Tibial nerve (tissue), 3 donors: ENCODE measurements at regions not wholly inside any gene's neighbourhood (a gene's known extent, or its start where the extent isn't known, plus 50 kb on each side); places are given as distances from the start of the nearest gene placed in this dataset.

Experiments used
- POLR2A ChIP-seq, 2 donors: fragments of 450-650 bp; IDR thresholded peaks; one replicate each; pipeline ENCODE4 v1.6.1; 2017; ENCODE audit warnings: antibody characterized with exemption in 2 of 2, mild to moderate bottlenecking in 2 of 2, moderate library complexity in 2 of 2
- TF ChIP-seq, protein P1 (sequence below), 5 experiments: fragments of 200-600 bp in 3 of 5; fragments of 450-650 bp in 2 of 5; sonication (generic) in 3 of 5; IDR thresholded peaks; one replicate each; pipeline ENCODE4 v1.5.1; 2016 to 2019; ENCODE audit warnings: antibody characterized with exemption in 5 of 5, mild to moderate bottlenecking in 3 of 5, moderate library complexity in 2 of 5

DNA sequence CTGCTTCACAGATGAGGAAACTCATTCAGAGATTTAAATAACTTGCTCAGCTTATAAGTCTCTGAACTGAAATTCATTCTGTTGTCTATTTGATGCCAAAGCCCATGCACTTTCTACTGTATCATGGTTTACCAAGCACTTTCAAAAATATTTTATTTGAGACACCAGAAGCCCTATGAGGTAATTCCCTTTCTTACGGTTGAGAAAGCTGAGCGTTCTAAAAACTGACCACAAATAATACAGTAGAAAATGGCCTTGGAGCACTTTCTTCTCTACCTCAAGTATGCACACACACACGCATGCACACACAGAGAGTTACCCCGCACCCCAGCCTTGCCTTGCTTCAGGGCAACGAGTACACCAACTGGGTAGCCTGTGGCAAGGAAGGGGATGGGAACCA, 228.5 kb downstream of the RFC3 start:
- TF ChIP-seq POLR2A (IDR thresholded peaks at IDR 0.05), result no peak
- TF ChIP-seq, protein P1, sequence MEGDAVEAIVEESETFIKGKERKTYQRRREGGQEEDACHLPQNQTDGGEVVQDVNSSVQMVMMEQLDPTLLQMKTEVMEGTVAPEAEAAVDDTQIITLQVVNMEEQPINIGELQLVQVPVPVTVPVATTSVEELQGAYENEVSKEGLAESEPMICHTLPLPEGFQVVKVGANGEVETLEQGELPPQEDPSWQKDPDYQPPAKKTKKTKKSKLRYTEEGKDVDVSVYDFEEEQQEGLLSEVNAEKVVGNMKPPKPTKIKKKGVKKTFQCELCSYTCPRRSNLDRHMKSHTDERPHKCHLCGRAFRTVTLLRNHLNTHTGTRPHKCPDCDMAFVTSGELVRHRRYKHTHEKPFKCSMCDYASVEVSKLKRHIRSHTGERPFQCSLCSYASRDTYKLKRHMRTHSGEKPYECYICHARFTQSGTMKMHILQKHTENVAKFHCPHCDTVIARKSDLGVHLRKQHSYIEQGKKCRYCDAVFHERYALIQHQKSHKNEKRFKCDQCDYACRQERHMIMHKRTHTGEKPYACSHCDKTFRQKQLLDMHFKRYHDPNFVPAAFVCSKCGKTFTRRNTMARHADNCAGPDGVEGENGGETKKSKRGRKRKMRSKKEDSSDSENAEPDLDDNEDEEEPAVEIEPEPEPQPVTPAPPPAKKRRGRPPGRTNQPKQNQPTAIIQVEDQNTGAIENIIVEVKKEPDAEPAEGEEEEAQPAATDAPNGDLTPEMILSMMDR (IDR thresholded peaks at IDR 0.05), result no peak
